Prostate gland (tissue), 2 donors: ENCODE measurements at regions not wholly inside any gene's neighbourhood (a gene's known extent, or its start where the extent isn't known, plus 50 kb on each side); places are given as distances from the start of the nearest gene placed in this dataset.

ENCODE experiments used
- POLR2A ChIP-seq: fragments of 450-650 bp; IDR thresholded peaks from one replicate; pipeline ENCODE4 v1.6.1; 2016; ENCODE audit warnings: antibody characterized with exemption, mild to moderate bottlenecking
- POLR2AphosphoS5 ChIP-seq: sonication (generic); formaldehyde crosslinking; IDR thresholded peaks from one replicate; pipeline ENCODE4 v1.6.1; 2017; ENCODE audit warnings: antibody characterized with exemption
- TF ChIP-seq, protein P1 (sequence below), 4 experiments: fragments of 200-600 bp in 2 of 4; fragments of 450-650 bp in 2 of 4; sonication (generic) in 2 of 4; IDR thresholded peaks; 1 replicate in 3 of 4; 2 replicates in 1 of 4; pipeline ENCODE4 v1.5.1; 2016 to 2019; ENCODE audit warnings: antibody characterized with exemption in 4 of 4, mild to moderate bottlenecking in 2 of 4, moderate library complexity in 2 of 4

DNA sequence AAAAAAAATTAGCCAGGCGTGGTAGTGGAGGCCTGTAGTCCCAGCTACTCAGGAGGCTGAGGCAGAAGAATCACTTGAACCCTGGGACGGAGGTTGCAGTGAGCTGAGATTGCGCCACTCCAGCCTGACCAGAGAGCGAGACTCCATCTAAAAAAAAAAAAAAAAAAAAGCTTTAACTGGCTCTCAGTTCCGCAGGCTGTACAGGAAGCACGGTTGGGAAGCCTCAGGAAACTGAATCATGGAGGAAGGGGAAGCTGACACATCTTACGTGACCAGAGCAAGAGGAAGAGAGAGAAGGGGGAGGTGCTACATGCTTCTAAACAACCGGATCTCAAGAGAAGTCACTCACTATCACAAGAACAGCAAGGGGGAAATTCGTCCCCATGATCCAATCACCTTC lies 505.6 kb upstream of the SLC8A1 start:
- TF ChIP-seq, protein P1, sequence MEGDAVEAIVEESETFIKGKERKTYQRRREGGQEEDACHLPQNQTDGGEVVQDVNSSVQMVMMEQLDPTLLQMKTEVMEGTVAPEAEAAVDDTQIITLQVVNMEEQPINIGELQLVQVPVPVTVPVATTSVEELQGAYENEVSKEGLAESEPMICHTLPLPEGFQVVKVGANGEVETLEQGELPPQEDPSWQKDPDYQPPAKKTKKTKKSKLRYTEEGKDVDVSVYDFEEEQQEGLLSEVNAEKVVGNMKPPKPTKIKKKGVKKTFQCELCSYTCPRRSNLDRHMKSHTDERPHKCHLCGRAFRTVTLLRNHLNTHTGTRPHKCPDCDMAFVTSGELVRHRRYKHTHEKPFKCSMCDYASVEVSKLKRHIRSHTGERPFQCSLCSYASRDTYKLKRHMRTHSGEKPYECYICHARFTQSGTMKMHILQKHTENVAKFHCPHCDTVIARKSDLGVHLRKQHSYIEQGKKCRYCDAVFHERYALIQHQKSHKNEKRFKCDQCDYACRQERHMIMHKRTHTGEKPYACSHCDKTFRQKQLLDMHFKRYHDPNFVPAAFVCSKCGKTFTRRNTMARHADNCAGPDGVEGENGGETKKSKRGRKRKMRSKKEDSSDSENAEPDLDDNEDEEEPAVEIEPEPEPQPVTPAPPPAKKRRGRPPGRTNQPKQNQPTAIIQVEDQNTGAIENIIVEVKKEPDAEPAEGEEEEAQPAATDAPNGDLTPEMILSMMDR (IDR thresholded peaks at IDR 0.05), result no peak
- TF ChIP-seq POLR2AphosphoS5 (no peak), POLR2A (no peak)
